GM21576 (cell line): ENCODE measurements at regions not wholly inside any gene's neighbourhood (a gene's known extent, or its start where the extent isn't known, plus 50 kb on each side); places are given as distances from the start of the nearest gene placed in this dataset.

ENCODE experiments used
- ATAC-seq: cut with Tn5 transposase; IDR thresholded peaks from one replicate; pipeline ENCODE4 v1.9.1; 2021; ENCODE audit warnings: mild to moderate bottlenecking, moderate library complexity; ENCODE audit not compliant: unreplicated experiment

DNA sequence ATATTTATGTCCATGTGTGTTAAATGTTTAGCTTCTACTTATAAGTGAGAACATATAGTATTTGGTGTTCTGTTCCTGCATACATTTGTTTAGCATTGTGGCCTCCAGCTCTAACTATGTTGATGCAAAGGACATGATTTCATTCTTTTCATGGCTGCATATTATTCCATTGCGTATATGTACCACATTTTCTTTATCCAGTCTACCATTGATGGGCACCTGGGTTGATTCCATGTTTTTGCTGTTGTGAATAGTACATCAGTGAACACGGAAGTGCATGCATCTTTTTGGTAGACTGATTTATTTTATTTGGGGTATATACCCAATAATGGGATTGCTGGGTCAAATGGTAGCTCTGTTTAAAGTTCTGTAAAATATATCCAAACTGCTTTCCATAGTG is 359.0 kb downstream of the SLCO4C1 start:
- no peak for ATAC-seq

DNA sequence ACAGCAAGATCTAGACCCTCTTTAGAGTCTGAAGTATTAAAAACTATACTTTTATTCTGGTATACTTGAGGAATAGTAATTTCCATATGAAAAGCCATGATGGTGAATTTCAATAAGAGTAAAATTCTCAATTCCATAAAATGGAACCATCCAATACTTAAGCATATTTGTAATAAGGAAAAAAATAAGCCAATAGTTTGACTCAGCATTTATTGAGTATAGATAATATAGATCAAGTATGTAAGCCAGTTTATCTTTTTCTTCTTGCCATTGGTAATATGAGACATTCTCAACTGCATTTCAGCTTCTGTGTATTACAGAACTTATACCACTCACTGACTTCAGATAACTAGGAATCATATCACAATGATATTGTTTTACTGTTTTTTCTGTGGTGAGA is 361.0 kb downstream of the SLCO4C1 start:
- no peak for ATAC-seq

- no peak for ATAC-seq
These were observed 363.5 kb downstream of the SLCO4C1 start for GRCh38 chr5:101932599-101932998.

GRCh38 chr5:101929628-101930027 is 366.5 kb downstream of the SLCO4C1 start:
- no peak for ATAC-seq

DNA sequence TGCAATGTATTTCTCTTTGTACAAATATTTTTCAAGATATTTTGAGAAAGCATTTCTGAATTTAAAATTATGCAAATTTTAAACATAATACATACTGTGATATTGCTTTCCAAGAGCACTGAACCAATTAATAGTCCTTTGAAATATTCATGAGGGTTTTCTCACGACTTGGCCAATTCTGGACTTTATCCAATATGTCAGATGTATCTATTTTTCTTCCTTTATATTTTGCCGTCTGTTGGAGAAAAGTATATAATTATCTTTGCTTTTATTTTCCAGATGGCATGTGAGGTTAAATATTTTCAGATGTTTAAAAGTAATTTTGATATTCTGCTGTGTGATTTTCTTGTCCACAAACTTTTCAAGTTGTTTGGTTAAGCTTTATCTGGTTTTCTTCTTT is 378.9 kb downstream of the SLCO4C1 start:
- ATAC-seq: no peak

- no peak for ATAC-seq
These were observed 380.5 kb downstream of the SLCO4C1 start for GRCh38 chr5:101915554-101915953.

- no peak for ATAC-seq
These were observed 391.3 kb downstream of the SLCO4C1 start for GRCh38 chr5:101904736-101905135.

DNA sequence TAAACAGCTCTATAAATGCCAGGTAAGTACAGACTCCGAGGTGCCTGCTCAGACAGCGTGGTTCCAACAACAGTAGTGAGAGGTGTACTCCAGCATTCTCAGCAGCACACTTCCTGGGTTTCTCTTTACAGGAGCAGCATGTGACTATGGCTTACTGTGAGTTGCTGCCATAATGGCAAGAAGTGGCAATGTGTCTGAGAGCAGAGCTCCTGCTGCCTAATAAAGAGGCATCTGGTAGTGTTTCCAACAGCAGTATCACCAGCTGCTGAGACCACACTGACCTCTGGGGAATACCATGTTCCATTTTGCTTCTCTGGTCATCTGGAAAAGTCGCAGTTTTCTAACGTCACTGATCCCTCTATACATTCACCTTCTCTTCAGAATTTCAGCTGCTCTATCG is 398.2 kb downstream of the SLCO4C1 start:
- ATAC-seq: no peak

DNA sequence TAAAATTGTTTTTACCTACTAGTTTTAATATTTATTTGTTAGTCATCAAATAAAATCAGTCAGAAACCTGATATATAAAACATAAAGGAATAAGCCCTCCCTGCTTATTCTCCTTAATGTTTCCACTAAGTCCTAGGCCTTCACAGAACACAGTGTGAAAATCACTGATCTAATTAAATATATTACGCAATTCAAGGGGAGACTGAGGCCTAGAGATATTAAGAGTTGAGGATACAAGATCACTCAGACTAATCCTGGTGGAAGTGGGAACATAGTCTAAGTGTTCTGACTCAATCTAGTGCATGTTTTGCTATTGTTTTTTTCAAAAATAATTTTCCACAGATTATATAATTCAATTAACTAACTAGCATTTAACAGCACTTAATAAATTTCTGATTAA is 401.1 kb downstream of the SLCO4C1 start:
- ATAC-seq: no peak

DNA sequence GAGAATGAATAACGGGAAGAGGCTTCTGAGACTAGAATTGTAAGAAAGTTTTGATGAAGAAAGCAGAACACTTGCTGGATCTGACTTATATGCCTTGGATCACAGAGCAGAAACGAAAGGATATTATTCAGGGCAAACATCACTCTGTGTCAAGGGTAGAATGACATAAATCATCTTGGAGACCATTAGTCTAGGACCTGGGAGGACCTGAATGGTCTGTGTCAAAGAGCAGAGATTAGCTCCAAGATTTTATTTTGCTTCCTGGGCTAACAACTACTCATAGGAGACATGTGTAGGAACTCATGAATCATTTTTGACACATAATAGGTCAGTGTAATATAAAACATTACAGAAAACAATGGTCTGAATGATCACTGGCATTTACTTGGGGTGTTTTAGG is 417.9 kb downstream of the SLCO4C1 start:
- ATAC-seq: no peak

DNA sequence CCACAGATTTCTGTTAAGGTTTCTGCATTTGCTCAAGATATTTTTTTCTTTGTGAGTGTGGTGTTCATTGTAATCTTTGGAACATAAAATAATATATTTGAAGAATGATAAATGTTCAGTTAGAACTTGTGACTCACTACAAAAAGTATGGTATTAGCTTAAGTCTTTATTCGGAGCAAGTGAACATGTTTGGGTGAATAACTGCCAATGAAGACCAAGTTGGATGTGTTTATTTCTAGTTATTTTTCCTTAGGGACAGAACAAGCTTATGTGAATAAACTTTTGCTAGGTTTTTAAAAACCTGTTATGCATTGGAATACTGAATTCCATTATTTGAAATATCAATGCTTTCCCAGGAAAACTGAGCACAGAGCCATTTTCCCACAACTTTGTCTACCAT is 418.6 kb downstream of the SLCO4C1 start:
- ATAC-seq: no peak

DNA sequence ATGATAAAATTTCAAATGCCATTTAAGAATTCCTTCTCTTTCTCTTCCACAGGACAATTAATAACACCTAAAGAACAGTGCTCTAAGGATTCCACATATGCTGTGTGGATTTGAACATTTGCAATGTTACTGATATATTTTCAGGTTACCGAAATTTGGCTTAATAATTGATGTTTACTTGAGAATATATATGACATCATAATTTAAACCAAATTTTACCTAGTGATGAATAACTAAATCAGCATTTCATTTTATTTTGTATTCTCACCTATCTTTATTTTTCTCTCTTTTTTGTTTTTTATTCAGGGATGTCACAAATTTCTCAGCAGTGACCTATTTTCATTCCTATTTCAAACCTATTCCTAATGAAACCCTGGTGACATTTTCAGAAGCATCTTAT is 429.6 kb downstream of the SLCO4C1 start:
- no peak for ATAC-seq

DNA sequence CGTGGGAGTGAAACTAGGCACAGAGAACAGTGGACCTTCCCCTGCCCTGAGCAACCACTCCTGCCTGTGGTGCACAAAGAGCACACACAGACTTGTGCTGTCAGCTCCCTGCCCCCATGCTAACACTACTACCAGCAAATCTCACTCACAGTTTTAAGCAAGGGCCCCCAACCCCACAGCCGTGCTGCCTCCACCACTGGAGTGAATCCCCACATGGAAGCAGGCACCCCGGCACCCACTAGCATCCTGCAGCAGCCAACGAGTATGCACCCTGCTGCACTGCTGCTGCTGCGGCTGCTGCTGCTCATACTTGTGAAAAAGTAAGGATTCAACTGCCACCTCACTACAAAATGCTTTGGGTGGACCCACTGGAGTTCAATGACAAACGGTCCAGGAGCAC is 435.5 kb downstream of the SLCO4C1 start:
- ATAC-seq: no peak

DNA sequence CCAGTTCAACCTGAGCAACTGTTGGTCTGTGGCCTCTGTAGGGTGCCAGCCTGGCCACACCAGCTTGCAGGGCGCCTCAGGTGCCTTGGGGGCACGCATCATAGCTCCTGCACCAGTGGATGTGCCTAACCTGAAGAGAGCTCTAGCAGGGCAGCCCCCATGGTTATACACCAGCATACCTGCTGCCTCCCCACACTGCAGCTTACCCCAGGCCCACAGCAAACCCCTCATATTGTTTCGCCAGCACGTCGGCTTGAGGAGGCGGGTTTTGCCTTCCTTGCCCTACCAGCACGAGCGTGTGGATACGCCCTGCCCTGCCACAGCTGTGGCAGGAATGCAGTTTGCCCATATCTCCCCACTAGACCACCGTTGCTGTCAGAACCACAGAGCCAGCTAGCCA is 435.9 kb downstream of the SLCO4C1 start:
- ATAC-seq: no peak

GRCh38 chr5:101846496-101846895 is 449.6 kb downstream of the SLCO4C1 start:
- no peak for ATAC-seq

- no peak for ATAC-seq
These were observed 453.0 kb downstream of the SLCO4C1 start for GRCh38 chr5:101843055-101843454.

- ATAC-seq: no peak
These were observed 457.6 kb downstream of the SLCO4C1 start for GRCh38 chr5:101838435-101838834.

DNA sequence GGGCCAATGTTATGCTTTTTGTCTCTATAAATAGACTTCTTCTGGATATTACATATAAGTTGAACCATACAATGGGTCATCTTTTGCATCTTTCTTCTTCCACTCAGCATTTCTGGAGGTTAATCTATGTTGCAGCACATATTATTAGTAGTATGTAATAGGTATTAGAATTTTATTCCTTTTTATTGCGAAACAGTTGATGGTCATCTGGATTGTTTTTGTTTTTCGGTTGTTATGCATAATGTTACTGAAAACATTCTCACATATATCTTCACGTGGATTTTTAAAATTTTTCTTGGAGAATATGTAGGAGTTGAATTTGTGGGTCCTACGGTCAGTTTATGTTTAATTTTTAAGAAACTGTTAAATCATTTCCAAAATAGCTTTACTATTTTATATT is 466.8 kb downstream of the SLCO4C1 start:
- ATAC-seq: no peak

DNA sequence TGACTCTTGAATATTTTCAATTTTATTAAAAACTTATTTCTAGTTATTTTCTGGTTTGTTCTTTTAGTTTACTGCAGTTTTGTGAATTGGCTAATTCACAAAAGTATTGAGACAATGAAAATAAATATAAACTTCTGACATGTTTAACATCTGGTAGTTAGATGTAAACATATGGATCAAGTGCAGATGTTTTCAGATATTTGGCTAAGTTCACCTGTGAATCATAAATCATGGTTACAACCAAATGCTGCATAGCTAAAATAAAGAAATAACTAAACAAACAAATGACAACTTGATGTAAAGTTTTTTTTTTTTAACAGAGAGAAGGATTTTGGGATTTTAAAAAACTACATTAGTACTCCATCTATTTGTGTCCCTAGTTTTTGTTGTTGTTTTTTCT is 484.6 kb downstream of the SLCO4C1 start:
- ATAC-seq: no peak

GRCh38 chr5:101806410-101806809 is 489.7 kb downstream of the SLCO4C1 start:
- ATAC-seq: no peak

GRCh38 chr5:101796427-101796826 is 499.7 kb downstream of the SLCO4C1 start:
- no peak for ATAC-seq

GRCh38 chr5:101788797-101789196 is 507.3 kb downstream of the SLCO4C1 start:
- ATAC-seq: no peak

GRCh38 chr5:101785090-101785489 is 511.0 kb downstream of the SLCO4C1 start:
- no peak for ATAC-seq
